Keratinocyte (primary cell): ENCODE measurements at regions not wholly inside any gene's neighbourhood (a gene's known extent, or its start where the extent isn't known, plus 50 kb on each side); places are given as distances from the start of the nearest gene placed in this dataset.

Source experiments
- EZH2 ChIP-seq: IDR thresholded peaks from one replicate; pipeline ENCODE4 v1.6.1; 2012; ENCODE audit warnings: inconsistent platforms, mild to moderate bottlenecking, low read length, moderate library complexity
- TF ChIP-seq, protein P1 (sequence below), 3 experiments: IDR thresholded peaks in 1 of 3; conservative IDR thresholded peaks in 1 of 3; optimal IDR thresholded peaks in 1 of 3; 2 replicates in 2 of 3; 3 replicates in 1 of 3; pipeline versions ENCODE3 to v1.5.1; 2011; ENCODE audit warnings: low read length in 3 of 3, mild to moderate bottlenecking in 3 of 3, moderate library complexity in 2 of 3, control low read depth in 1 of 3, inconsistent platforms in 1 of 3; ENCODE audit not compliant: insufficient read depth in 2 of 3; ENCODE audit errors: extremely low read depth in 1 of 3

DNA sequence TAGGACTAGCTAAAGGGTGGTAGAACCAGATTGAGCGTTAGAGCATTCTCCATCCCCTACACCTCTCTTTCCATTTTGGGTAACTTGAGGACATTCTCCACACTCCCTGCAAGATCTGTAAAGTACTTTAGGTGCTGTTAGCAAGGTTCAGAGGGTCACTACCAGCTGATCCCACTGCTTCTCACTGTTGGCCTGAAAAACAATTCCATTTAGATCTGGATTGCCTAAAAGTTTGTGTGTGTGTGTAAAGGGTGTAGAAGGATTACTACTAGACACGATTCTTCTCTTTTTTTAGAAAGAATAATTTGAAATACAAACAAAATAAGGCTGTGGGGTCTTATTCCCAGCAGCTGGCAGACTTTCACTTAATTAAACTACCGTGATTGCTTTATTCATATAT, 95.1 kb upstream of the TMEM178A start:
- TF ChIP-seq, protein P1, sequence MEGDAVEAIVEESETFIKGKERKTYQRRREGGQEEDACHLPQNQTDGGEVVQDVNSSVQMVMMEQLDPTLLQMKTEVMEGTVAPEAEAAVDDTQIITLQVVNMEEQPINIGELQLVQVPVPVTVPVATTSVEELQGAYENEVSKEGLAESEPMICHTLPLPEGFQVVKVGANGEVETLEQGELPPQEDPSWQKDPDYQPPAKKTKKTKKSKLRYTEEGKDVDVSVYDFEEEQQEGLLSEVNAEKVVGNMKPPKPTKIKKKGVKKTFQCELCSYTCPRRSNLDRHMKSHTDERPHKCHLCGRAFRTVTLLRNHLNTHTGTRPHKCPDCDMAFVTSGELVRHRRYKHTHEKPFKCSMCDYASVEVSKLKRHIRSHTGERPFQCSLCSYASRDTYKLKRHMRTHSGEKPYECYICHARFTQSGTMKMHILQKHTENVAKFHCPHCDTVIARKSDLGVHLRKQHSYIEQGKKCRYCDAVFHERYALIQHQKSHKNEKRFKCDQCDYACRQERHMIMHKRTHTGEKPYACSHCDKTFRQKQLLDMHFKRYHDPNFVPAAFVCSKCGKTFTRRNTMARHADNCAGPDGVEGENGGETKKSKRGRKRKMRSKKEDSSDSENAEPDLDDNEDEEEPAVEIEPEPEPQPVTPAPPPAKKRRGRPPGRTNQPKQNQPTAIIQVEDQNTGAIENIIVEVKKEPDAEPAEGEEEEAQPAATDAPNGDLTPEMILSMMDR (optimal IDR thresholded peaks at IDR 0.05 in 1 of 3, IDR thresholded peaks at IDR 0.05 in 1 of 3, conservative IDR thresholded peaks at IDR 0.05 in 1 of 3; ENCODE audit: extremely low read depth in 1 of 3, insufficient read depth in 2 of 3, low read length in 3 of 3) = no peak
- no peak for TF ChIP-seq EZH2
